Right lobe of liver (tissue), 4 donors: ENCODE measurements at regions not wholly inside any gene's neighbourhood (a gene's known extent, or its start where the extent isn't known, plus 50 kb on each side); places are given as distances from the start of the nearest gene placed in this dataset.

Source experiments
- CTCF ChIP-seq, 4 donors: fragments of 200-600 bp in 3 of 4; fragments of 450-650 bp in 1 of 4; IDR thresholded peaks; one replicate each; pipeline versions ENCODE4 v1.5.1 to v1.8.0; 2016 to 2022; ENCODE audit warnings: antibody characterized with exemption in 4 of 4, mild to moderate bottlenecking in 2 of 4
- POLR2A ChIP-seq: fragments of 450-650 bp; IDR thresholded peaks from one replicate; pipeline ENCODE4 v1.6.1; 2017; ENCODE audit warnings: antibody characterized with exemption, mild to moderate bottlenecking
- donor health status: DM: no; HTN: no; CAD: no.
- donor health status: DM: no; HTN: no; CAD: no.
- donor health status: DM: no; HTN: yes; CAD: no.

- TF ChIP-seq CTCF (IDR thresholded peaks at IDR 0.05) = no peak
- no peak for TF ChIP-seq POLR2A
Measured at GRCh38 chr5:13215806-13216205, 728.7 kb downstream of the DNAH5 start.
